ENCODE measurements at regions not wholly inside any gene's neighbourhood (a gene's known extent, or its start where the extent isn't known, plus 50 kb on each side); places are given as distances from the start of the nearest gene placed in this dataset.

GRCh38 chr9:84139296-84140070 is 158.9 kb downstream of the RMI1 start:
- WGBS, 2 experiments (ENCODE audit: extremely low coverage in 2 of 2, insufficient read length in 1 of 2) = 19% methylated on average over 2 of the region's 11 CpGs; no CpG with 5 or more reads in 1 of the 2 experiments
- H3K14ac ChIP-seq (replicated peaks; ENCODE audit: low read depth, low read length) = no peak overlapping the region
- H3K4me2 ChIP-seq (ENCODE audit: low read depth, low read length) = peak overlapping the region; percentile 13; the same call in 1 of the 2 replicates
- no peak; the same call in 1 of the 2 replicates for ATAC-seq (ENCODE audit: low read depth)
- ChIA-PET POLR2A (ENCODE audit: unreplicated experiment) (no interaction called here), CTCF (interaction anchor here (0.5 to 0.6 kb wide), 2 partner anchors 9 to 121 kb away, joined by 3 to 4 read pairs; no protein-coding TSS in a partner anchor)
- no peak overlapping the region for H2BK5ac ChIP-seq (ENCODE audit: low read depth, low read length, poor library complexity, severe bottlenecking)
- no peak overlapping the region for H3K9ac ChIP-seq (ENCODE audit: low read depth, low read length)
- H3K79me1 ChIP-seq (ENCODE audit: low read depth in 1 of 2, low read length in 2 of 2) = no peaks in the 10 kb centered on the region
- H2BK15ac ChIP-seq (ENCODE audit: low read depth, low read length) = no peak overlapping the region
- H4K5ac ChIP-seq (ENCODE audit: low read depth, low read length) = no peak overlapping the region
- H3K9me1 ChIP-seq (ENCODE audit: insufficient read depth, low read length) = no peaks in the 10 kb centered on the region
- H2AK5ac ChIP-seq (ENCODE audit: low read depth, low read length) = no peak overlapping the region
- H3K27me3 ChIP-seq (ENCODE audit: control insufficient read depth, insufficient read depth, low read length) = peaks cover 56% of the 10 kb centered on the region
- H3K27ac ChIP-seq (ENCODE audit: insufficient read depth, low read length) = no peak overlapping the region
- no peak overlapping the region for H4K91ac ChIP-seq (ENCODE audit: insufficient read depth, low read depth, low read length)
- H3K23ac ChIP-seq (ENCODE audit: low read depth, low read length) = no peak overlapping the region
- dilution Hi-C loops (cut with HindIII; ENCODE audit: low sequenced_read_pairs, unreplicated experiment) = no loop called here
- no peak overlapping the region for H2BK20ac ChIP-seq (ENCODE audit: low read depth, low read length)
- no peak overlapping the region for H3K4ac ChIP-seq (ENCODE audit: low read depth, low read length)
- no peak overlapping the region for H3K56ac ChIP-seq (ENCODE audit: extremely low read depth, insufficient read depth, low read length)
- H3K18ac ChIP-seq (ENCODE audit: low read depth, low read length) = no peak overlapping the region
- no peak overlapping the region for H4K8ac ChIP-seq (ENCODE audit: low read depth in 2 of 2, low read length in 2 of 2)
- no peaks in the 10 kb centered on the region for H3K36me3 ChIP-seq (ENCODE audit: control insufficient read depth, insufficient read depth, low read length)
- no peak overlapping the region for H2AK9ac ChIP-seq (replicated peaks; ENCODE audit: low read depth, low read length, poor library complexity)
- H2AFZ ChIP-seq (replicated peaks; ENCODE audit: low read length, poor library complexity) = no peak overlapping the region
- TF ChIP-seq MAZ (IDR thresholded peaks at IDR 0.05; ENCODE audit: borderline replicate concordance, low read depth, low read length) = no peak
- no peak for TF ChIP-seq NFE2L2 (IDR thresholded peaks at IDR 0.05; ENCODE audit: low read depth, low read length)
- TF ChIP-seq, protein P1, sequence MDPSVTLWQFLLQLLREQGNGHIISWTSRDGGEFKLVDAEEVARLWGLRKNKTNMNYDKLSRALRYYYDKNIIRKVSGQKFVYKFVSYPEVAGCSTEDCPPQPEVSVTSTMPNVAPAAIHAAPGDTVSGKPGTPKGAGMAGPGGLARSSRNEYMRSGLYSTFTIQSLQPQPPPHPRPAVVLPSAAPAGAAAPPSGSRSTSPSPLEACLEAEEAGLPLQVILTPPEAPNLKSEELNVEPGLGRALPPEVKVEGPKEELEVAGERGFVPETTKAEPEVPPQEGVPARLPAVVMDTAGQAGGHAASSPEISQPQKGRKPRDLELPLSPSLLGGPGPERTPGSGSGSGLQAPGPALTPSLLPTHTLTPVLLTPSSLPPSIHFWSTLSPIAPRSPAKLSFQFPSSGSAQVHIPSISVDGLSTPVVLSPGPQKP (IDR thresholded peaks at IDR 0.05; ENCODE audit: borderline replicate concordance, low read depth, low read length) = no peak
- no peak for TF ChIP-seq SMC3 (IDR thresholded peaks at IDR 0.05; ENCODE audit: low read depth, low read length)
- no peak for TF ChIP-seq CEBPB (IDR thresholded peaks at IDR 0.05; ENCODE audit: low read depth, low read length)
- TF ChIP-seq RFX5 (IDR thresholded peaks at IDR 0.05; ENCODE audit: low read depth, low read length) = no peak
- no peak for TF ChIP-seq BHLHE40 (IDR thresholded peaks at IDR 0.05; ENCODE audit: low read depth, low read length)
- TF ChIP-seq CTCF (conservative IDR thresholded peaks at IDR 0.05; ENCODE audit: low read depth, low read length) = no peak
- TF ChIP-seq MXI1 (IDR thresholded peaks at IDR 0.05; ENCODE audit: borderline replicate concordance, low read depth, low read length) = no peak
- no peak for TF ChIP-seq CHD1 (IDR thresholded peaks at IDR 0.05; ENCODE audit: low read depth, low read length)
- TF ChIP-seq RCOR1 (IDR thresholded peaks at IDR 0.05; ENCODE audit: insufficient replicate concordance, low read length) = no peak
- no peak for TF ChIP-seq MAFK (IDR thresholded peaks at IDR 0.05; ENCODE audit: low read depth, low read length)
- no peak for TF ChIP-seq RAD21 (IDR thresholded peaks at IDR 0.05; ENCODE audit: low read length)
- TF ChIP-seq POLR2A (IDR thresholded peaks at IDR 0.05; ENCODE audit: low read depth, low read length) = no peak
- TF ChIP-seq, protein P2, sequence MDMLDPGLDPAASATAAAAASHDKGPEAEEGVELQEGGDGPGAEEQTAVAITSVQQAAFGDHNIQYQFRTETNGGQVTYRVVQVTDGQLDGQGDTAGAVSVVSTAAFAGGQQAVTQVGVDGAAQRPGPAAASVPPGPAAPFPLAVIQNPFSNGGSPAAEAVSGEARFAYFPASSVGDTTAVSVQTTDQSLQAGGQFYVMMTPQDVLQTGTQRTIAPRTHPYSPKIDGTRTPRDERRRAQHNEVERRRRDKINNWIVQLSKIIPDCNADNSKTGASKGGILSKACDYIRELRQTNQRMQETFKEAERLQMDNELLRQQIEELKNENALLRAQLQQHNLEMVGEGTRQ (IDR thresholded peaks at IDR 0.05; ENCODE audit: low read depth, low read length) = no peak
- TF ChIP-seq FOS (IDR thresholded peaks at IDR 0.05; ENCODE audit: low read depth, low read length) = no peak
- no TSS peak for BruUV-seq (replicated peaks)
- intact Hi-C loops (cut with micrococcal nuclease) = no loop called here
- no peak overlapping the region for H3K4me3 ChIP-seq (ENCODE audit: insufficient read depth, low read depth, low read length)
- H3K4me1 ChIP-seq (ENCODE audit: control insufficient read depth, insufficient read depth, low read length) = peaks cover 2% of the 10 kb centered on the region; the same call in 1 of the 2 replicates
- H3K9me3 ChIP-seq (ENCODE audit: control insufficient read depth, insufficient read depth, low read length) = peaks cover 5% of the 10 kb centered on the region
- in situ Hi-C loops (cut with MboI; ENCODE audit: low sequenced_read_pairs) = no loop called here
- H4K20me1 ChIP-seq (ENCODE audit: insufficient read depth, low read length) = no peaks in the 10 kb centered on the region
- H2BK120ac ChIP-seq (ENCODE audit: low read depth, low read length) = no peak overlapping the region
- peak; percentile 12 for DNase-seq
